A673 (cell line): ENCODE measurements at regions not wholly inside any gene's neighbourhood (a gene's known extent, or its start where the extent isn't known, plus 50 kb on each side); places are given as distances from the start of the nearest gene placed in this dataset.

Experiments
- BruUV-seq: library from RNA; stranded (reverse); fragments of 400-500 nt; replicated peaks from 2 replicates; lab custom pipeline; 2021; lab: Mats Ljungman, UMichigan
- CTCF ChIA-PET: fragments of 300-600 bp; sonication (Branson Sonifier 250); formaldehyde crosslinking; loops from one replicate; lab custom pipeline; 2022; ENCODE audit warnings: antibody characterized with exemption; lab: Charles Lee
- POLR2A ChIA-PET: fragments of 300-600 bp; sonication (Branson Sonifier 250); formaldehyde crosslinking; loops from one replicate; lab custom pipeline; 2022; ENCODE audit warnings: antibody characterized with exemption; ENCODE audit not compliant: low non-redundant PET; lab: Charles Lee
- DNase-seq: peaks from one replicate; pipeline ENCODE4 v3.0.0-alpha.2; 2015; ENCODE audit warnings: low spot score
- H3K27ac ChIP-seq: fragments of 200-600 bp; sonication (generic); 2 replicates; pipeline ENCODE4 v1.5.1; 2016; ENCODE audit warnings: mixed run types, low read depth, mild to moderate bottlenecking, mixed read lengths, antibody characterized with exemption, low read length; ENCODE audit not compliant: poor library complexity, severe bottlenecking
- H3K27me3 ChIP-seq: fragments of 200-600 bp; sonication (generic); replicated peaks from 2 replicates; pipeline ENCODE4 v1.6.1; 2017; ENCODE audit warnings: mixed run types, low read depth, mild to moderate bottlenecking, mixed read lengths, antibody characterized with exemption, low read length; ENCODE audit not compliant: insufficient read depth, poor library complexity
- H3K36me3 ChIP-seq: fragments of 200-600 bp; sonication (generic); 2 replicates; pipeline ENCODE4 v1.6.1; 2016; ENCODE audit warnings: mixed run types, mild to moderate bottlenecking, mixed read lengths, antibody characterized with exemption, low read length; ENCODE audit not compliant: insufficient read depth, poor library complexity, severe bottlenecking
- H3K4me1 ChIP-seq: fragments of 200-600 bp; sonication (generic); 2 replicates; pipeline ENCODE4 v1.6.1; 2017; ENCODE audit warnings: mixed run types, mild to moderate bottlenecking, mixed read lengths, antibody characterized with exemption, low read length; ENCODE audit not compliant: insufficient read depth, poor library complexity, severe bottlenecking
- H3K4me3 ChIP-seq: fragments of 200-600 bp; sonication (generic); 2 replicates; pipeline ENCODE4 v1.5.1; 2016; ENCODE audit warnings: low read depth, mixed run types, mild to moderate bottlenecking, mixed read lengths, low read length; ENCODE audit not compliant: poor library complexity, severe bottlenecking
- H3K9me3 ChIP-seq: fragments of 200-600 bp; sonication (generic); 2 replicates; pipeline ENCODE4 v1.6.1; 2016; ENCODE audit warnings: mixed run types, low read depth, mild to moderate bottlenecking, mixed read lengths, antibody characterized with exemption, low read length; ENCODE audit not compliant: poor library complexity, severe bottlenecking
- EZH2 ChIP-seq: fragments of 200-600 bp; sonication (generic); IDR thresholded peaks from 2 replicates; pipeline ENCODE4 v1.6.1; 2017; ENCODE audit warnings: borderline replicate concordance, low read depth, mild to moderate bottlenecking, mixed read lengths, antibody characterized with exemption, low read length; ENCODE audit not compliant: poor library complexity, severe bottlenecking
- intact Hi-C: fragments of 100-400 bp; cut with micrococcal nuclease; formaldehyde crosslinking; loops from one replicate; pipeline ENCODE4 v1.10.0; 2022; ENCODE audit not compliant: unreplicated experiment
- TF ChIP-seq, protein P1 (sequence below): fragments of 300-800, 200-600 bp; sonication (generic); conservative IDR thresholded peaks from 2 replicates; pipeline ENCODE4 v1.5.1; 2017; ENCODE audit warnings: low read depth, mild to moderate bottlenecking, antibody characterized with exemption, low read length, moderate library complexity, mixed read lengths

DNA sequence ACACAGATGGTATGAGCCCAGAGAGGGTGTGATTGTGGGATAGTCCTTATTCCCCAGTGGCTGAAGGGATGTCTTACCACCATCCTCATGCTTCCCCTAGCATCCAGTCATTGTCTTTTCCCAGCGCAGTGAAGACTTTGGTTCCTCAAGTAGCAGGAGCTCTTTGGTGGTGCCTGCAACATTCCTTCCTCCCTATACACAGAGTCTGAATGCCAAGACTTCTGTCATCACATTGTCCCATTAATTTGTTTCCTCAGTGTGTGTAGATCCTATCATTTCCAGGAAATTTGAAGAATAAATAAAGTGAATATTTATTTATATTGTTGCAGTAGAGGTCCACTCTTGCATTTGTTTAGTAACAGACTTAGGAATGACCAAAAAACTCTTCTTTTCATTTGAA, 147.2 kb downstream of the DACT1 start:
- ChIA-PET POLR2A (no interaction called here), CTCF (no interaction called here)
- H3K36me3 ChIP-seq = no peaks in the 10 kb centered on the region
- H3K4me3 ChIP-seq = no peak overlapping the region
- peaks cover 24% of the 10 kb centered on the region for H3K27me3 ChIP-seq
- intact Hi-C loops = no loop called here
- no peaks in the 10 kb centered on the region for H3K4me1 ChIP-seq
- BruUV-seq = no TSS peak
- DNase-seq = no peak
- H3K9me3 ChIP-seq = no peaks in the 10 kb centered on the region
- no peak overlapping the region for H3K27ac ChIP-seq
- TF ChIP-seq EZH2 = no peak
- TF ChIP-seq, protein P1, sequence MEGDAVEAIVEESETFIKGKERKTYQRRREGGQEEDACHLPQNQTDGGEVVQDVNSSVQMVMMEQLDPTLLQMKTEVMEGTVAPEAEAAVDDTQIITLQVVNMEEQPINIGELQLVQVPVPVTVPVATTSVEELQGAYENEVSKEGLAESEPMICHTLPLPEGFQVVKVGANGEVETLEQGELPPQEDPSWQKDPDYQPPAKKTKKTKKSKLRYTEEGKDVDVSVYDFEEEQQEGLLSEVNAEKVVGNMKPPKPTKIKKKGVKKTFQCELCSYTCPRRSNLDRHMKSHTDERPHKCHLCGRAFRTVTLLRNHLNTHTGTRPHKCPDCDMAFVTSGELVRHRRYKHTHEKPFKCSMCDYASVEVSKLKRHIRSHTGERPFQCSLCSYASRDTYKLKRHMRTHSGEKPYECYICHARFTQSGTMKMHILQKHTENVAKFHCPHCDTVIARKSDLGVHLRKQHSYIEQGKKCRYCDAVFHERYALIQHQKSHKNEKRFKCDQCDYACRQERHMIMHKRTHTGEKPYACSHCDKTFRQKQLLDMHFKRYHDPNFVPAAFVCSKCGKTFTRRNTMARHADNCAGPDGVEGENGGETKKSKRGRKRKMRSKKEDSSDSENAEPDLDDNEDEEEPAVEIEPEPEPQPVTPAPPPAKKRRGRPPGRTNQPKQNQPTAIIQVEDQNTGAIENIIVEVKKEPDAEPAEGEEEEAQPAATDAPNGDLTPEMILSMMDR = no peak

DNA sequence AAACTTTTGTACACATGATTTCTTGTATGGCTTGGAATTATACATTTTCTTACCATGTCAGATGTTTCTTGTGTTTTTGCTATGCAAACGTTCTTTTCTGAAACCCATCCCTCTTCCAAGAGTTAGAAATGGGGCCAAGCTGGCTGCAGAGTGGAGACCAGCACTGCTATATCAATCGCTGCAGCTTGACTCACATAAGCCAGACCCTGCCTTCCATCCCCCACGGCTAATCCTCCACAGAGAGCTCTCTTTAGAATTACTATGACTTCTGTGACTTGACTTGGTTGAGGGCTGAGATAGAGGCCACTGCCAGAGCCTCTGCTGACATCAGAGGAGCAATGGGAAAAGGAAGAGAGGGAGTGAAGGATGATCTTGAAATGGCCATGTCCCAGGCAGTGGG, 147.9 kb downstream of the DACT1 start:
- ChIA-PET POLR2A (no interaction called here), CTCF (no interaction called here)
- H3K36me3 ChIP-seq = no peaks in the 10 kb centered on the region
- intact Hi-C loops = no loop called here
- no peak for TF ChIP-seq EZH2
- TF ChIP-seq, protein P1 = no peak
- BruUV-seq = no TSS peak
- peaks cover 24% of the 10 kb centered on the region for H3K27me3 ChIP-seq
- no peaks in the 10 kb centered on the region for H3K9me3 ChIP-seq
- no peak for DNase-seq
- no peaks in the 10 kb centered on the region for H3K4me1 ChIP-seq
- no peak overlapping the region for H3K27ac ChIP-seq
- H3K4me3 ChIP-seq = no peak overlapping the region

DNA sequence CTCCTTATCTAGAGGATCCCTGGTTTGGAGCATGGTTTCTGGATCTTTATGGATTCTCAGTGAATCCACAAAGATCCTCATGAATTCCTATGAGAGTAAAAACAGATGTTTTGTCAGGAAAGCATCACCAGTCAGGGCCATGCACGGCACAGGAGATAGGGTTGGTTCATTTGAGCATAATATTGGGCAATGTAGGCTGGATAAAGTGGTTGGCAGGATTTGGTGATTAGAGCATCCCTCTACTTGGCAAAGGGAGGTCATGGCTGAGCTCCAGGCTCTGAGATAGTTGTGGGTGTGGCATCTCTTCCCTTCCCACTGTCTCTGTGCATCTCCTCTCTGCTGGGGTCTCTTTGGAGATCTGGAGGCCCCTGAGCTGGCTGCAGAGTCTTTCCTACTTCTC, 149.8 kb downstream of the DACT1 start:
- H3K4me3 ChIP-seq = no peak overlapping the region
- no peaks in the 10 kb centered on the region for H3K4me1 ChIP-seq
- no TSS peak for BruUV-seq
- no peaks in the 10 kb centered on the region for H3K9me3 ChIP-seq
- intact Hi-C loops = no loop called here
- no peak overlapping the region for H3K27ac ChIP-seq
- DNase-seq = no peak
- ChIA-PET POLR2A (no interaction called here), CTCF (no interaction called here)
- TF ChIP-seq EZH2 = no peak
- TF ChIP-seq, protein P1 = no peak
- peaks cover 24% of the 10 kb centered on the region for H3K27me3 ChIP-seq
- H3K36me3 ChIP-seq = no peaks in the 10 kb centered on the region
